ENCODE measurements at regions not wholly inside any gene's neighbourhood (a gene's known extent, or its start where the extent isn't known, plus 50 kb on each side); places are given as distances from the start of the nearest gene placed in this dataset.

DNA sequence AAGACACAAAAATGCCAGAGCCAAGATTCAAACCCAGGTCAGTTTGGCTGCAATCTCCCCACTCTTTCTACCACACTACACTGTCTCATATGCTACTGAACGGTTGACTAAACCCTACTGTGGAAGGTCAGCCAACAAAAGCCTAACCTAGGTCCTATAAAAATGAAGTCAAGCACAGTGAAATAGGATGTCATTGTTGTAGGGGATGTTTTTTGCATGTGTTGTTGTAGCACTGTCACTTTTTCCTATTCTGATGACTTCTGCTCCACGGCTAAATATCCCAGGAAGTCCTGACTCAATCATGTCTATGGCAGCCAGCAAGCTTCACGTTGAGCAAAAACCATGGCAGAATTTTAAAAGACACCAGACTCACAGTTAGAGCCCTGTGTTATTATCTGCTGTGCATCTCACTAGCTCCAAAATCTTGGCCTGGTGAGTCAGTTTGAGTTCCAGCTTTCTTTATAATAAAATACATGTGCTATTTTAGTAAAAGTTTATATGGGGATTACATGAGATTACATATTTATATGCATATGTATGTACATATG lies 322.1 kb upstream of the NT5E start:
- no peaks in the 10 kb centered on the region for H3K4me1 Mint-ChIP-seq

DNA sequence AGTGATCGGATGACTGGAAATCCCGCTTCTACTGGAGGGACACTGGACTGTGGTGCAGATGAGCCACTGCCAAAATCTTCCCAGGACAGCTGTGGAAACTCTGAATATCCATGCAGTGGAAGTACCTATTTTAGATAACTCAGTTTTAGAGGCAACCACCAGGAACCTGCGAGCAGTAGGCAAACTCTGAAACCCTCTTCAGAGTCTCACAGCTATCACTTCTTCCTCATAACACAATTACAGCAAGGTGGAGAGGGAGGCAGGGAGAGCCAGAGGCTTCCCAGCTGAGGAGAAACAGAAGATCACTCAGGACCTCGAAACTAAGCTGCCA lies 322.8 kb upstream of the NT5E start:
- DNase-seq, result no peak
- no peaks in the 10 kb centered on the region for H3K9me3 Mint-ChIP-seq
- no peak for ATAC-seq
- no peaks in the 10 kb centered on the region for H3K4me1 Mint-ChIP-seq
- no peak overlapping the region for H3K27ac Mint-ChIP-seq
- peaks cover 2% of the 10 kb centered on the region for H3K27me3 Mint-ChIP-seq
- no peaks in the 10 kb centered on the region for H3K36me3 Mint-ChIP-seq (ENCODE audit: low read depth)
- no peak overlapping the region for H3K4me3 Mint-ChIP-seq

More for the DNA sequence above, 322.1 kb upstream of the NT5E start:
- Mint-ChIP-seq H3K9me3 (no peaks in the 10 kb centered on the region), H3K27ac (no peak overlapping the region), H3K27me3 (peaks cover 2% of the 10 kb centered on the region), H3K36me3 (ENCODE audit: low read depth) (no peaks in the 10 kb centered on the region), H3K4me3 (no peak overlapping the region)
- no peak for ATAC-seq
- DNase-seq, result no peak

DNA sequence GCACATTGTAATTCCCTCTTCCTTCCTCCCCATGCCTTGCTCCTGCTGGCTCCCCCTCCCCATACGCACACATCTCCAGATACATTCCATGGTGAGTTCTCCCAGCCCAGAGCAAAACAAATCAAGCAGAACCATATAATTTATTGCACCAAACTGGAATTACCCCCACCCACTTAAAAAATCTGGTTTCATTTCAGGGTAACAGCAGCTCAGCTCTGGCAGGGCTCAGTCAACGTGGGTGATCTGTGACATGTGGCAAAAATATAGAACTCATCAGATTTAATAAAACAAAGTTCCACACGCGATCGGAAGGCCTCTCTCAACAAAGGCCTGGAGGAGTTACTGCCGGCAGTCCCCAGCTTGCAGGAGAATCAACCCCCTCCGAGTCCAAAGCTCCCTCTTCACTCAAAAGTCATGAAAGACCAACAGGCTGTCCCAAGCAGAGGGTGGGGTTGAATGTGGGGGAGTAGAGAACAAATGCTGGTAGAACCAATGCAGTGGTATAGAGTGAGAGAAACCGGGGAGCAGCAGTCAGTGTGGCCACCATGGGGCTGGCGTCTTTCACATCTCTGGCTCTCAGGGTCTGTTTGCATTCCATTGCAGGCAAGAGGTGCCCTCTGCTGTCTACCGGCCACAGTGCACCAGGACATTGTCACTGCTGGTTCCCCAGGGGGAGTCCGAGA lies 323.3 kb upstream of the NT5E start:
- Mint-ChIP-seq H3K27ac (no peak overlapping the region), H3K9me3 (no peaks in the 10 kb centered on the region), H3K27me3 (peaks cover 2% of the 10 kb centered on the region), H3K4me3 (no peak overlapping the region), H3K36me3 (ENCODE audit: low read depth) (no peaks in the 10 kb centered on the region), H3K4me1 (no peaks in the 10 kb centered on the region)
- no peak for ATAC-seq
- peak; percentile 3 for DNase-seq

DNA sequence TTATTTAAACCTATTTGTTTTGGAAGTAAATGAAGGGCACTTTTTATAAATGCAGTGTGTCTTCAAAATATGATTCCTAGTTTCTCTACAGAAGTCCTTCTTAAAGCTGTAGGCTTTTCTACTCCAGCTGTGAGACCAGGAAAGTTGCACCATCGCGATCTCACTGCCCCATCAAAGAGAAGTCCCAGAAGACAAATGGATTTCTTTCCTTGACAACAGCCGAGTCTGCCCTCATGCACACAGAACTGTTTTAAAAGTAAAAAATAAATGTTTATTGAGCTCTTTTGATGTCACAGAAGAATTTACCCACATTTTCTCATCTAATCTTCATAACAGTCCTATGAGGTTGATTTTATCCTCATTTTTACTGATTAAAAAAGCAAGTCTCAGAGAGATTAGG lies 324.4 kb upstream of the NT5E start:
- Mint-ChIP-seq H3K36me3 (ENCODE audit: low read depth) (no peaks in the 10 kb centered on the region), H3K27me3 (no peaks in the 10 kb centered on the region)

DNA sequence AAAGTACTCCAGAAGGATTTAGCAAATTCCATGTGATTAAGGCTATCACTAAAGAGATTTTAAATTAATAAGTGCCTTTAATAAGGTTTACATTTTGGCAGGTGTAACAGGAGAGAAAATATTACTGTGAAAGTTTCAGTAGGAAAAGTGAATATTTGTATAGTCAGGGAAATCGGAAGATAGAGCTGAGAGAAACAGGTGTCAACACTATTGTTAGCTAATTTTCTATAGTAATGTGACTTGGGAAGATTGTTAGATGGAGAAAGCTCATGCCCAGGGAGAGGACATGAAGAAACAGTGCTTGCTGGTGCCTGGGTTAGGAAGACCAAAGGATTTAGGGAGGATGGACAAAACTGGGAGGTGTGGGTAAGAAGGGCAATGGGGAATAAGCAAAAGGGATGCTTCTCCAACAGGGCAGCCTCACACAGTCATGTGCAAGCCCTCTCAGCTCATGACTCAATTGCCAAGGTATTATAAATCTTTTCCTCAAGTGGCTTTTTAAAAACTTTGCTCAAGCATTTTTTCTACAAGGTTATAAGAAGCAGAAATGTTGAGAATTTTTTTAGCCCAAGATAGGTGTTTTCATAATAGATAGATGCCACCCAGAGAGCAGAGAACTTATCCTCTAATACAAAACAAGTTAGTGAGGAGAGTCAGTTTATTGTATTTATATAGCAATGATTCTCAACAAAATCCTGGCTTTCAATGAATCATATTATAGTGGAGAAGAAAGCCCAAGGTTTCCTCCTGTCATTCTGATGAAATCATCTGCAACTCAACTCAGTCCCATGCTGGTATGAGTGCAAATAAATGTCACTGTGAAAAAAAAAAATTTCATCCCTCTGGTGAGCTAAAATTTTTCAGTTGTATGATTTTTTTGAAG lies 325.2 kb upstream of the NT5E start:
- Mint-ChIP-seq H3K9me3 (no peaks in the 10 kb centered on the region), H3K27me3 (no peaks in the 10 kb centered on the region), H3K4me3 (no peak overlapping the region), H3K27ac (no peak overlapping the region), H3K36me3 (ENCODE audit: low read depth) (no peaks in the 10 kb centered on the region), H3K4me1 (no peaks in the 10 kb centered on the region)
- no peak for ATAC-seq
- no peak for DNase-seq

More for the DNA sequence above, 324.4 kb upstream of the NT5E start:
- no peaks in the 10 kb centered on the region for H3K4me1 Mint-ChIP-seq
- no peak overlapping the region for H3K27ac Mint-ChIP-seq
- H3K4me3 Mint-ChIP-seq, result no peak overlapping the region
- DNase-seq (no peak), ATAC-seq (no peak)
- no peaks in the 10 kb centered on the region for H3K9me3 Mint-ChIP-seq

DNA sequence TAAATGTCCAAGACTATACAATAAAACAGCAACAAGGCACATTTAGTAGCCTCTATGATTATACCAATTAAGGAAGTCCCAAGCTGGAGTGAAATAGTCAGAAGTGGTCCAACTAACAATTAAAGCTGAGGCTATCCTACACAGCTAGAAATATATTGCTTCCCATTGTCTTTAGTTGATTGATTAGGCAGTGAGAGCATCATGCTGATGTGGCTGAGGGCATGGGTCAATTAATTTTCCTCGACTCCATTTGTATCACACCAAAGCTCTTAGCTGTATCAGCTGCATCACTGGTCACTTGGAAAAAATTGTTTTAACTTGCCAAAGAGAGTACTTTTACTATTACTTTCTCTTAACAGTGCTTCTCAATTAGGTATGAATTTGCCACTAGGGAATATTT lies 328.7 kb upstream of the NT5E start:
- DNase-seq, result no peak
- H3K27ac Mint-ChIP-seq, result no peak overlapping the region
- no peaks in the 10 kb centered on the region for H3K9me3 Mint-ChIP-seq

DNA sequence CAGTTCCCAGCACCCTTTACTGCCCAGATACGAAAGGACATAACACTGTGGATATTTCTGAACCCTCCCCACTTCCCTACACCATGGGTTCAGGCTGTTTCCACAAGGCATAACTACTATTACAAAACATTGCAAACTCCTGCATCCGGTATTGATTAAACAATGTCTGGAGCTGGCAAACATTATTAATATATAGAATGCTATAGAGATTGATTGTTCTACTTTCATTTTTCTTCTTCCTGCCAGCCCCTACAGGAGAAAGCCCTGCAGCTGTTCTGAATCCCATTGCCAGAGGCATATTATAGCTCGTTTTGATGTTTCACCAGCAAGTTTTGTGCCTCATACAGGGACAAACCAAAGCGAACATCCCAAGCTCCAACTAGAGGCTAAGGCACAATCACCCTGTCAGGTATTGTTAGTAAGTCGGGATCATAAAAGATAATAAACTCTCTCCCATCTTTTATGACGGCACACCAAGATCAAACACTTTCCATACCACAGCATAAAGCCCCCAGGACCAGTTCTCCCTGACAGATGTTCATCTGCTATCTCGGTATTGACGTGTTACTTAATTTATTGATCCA lies 331.1 kb upstream of the NT5E start:
- DNase-seq, result no peak
- H3K4me1 Mint-ChIP-seq, result no peaks in the 10 kb centered on the region
- no peak for ATAC-seq
- no peaks in the 10 kb centered on the region for H3K27me3 Mint-ChIP-seq
- no peak overlapping the region for H3K27ac Mint-ChIP-seq
- H3K4me3 Mint-ChIP-seq, result no peak overlapping the region
- H3K36me3 Mint-ChIP-seq (ENCODE audit: low read depth), result no peaks in the 10 kb centered on the region
- no peaks in the 10 kb centered on the region for H3K9me3 Mint-ChIP-seq

More for the DNA sequence above, 328.7 kb upstream of the NT5E start:
- H3K4me3 Mint-ChIP-seq, result no peak overlapping the region
- no peaks in the 10 kb centered on the region for H3K36me3 Mint-ChIP-seq (ENCODE audit: low read depth)
- ATAC-seq, result no peak
- no peaks in the 10 kb centered on the region for H3K27me3 Mint-ChIP-seq
- no peaks in the 10 kb centered on the region for H3K4me1 Mint-ChIP-seq

DNA sequence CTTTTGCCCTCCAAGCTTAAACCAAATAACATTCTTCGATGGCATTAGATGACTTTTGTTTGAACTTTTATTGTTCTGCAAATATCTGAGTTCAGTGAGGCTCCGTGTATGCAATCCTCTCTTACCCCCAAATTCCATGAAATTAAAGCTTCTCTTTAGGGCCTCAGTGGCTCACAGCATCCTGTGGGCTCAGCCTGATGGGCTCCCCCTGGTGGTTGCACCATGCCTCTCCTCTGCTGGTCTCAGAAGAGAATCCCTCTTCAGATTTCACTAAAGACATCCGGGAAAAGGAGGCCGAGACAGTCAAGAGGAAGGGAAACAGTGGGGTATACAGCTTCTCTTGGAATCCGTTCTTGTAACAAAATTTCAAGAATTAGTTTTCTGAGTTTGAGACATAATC lies 331.6 kb upstream of the NT5E start:
- H3K9me3 Mint-ChIP-seq, result no peaks in the 10 kb centered on the region

DNA sequence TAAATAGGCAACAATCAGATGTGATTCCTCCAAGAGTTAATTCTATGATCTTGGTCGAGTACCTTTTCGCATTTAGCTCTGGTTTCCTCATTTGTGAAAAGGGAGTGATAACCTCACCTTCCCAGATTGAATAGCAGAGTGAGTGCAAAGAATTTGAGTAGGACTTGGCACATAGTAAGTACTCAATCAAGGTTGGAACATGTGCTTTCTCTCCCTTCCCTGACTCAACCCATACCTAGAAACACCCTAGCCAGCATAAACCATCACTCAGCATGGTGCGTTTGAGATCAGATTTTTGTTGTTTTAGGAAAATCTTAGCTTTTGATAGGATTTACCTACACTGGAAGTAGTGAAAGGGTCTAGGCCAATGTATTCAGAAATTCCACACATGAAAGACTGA lies 333.4 kb upstream of the NT5E start:
- H3K36me3 Mint-ChIP-seq (ENCODE audit: low read depth), result no peaks in the 10 kb centered on the region
- no peaks in the 10 kb centered on the region for H3K9me3 Mint-ChIP-seq
- no peak overlapping the region for H3K4me3 Mint-ChIP-seq
- H3K4me1 Mint-ChIP-seq, result no peaks in the 10 kb centered on the region
- H3K27me3 Mint-ChIP-seq, result no peaks in the 10 kb centered on the region
- DNase-seq (no peak), ATAC-seq (no peak)
- H3K27ac Mint-ChIP-seq, result no peak overlapping the region

More for the DNA sequence above, 331.6 kb upstream of the NT5E start:
- Mint-ChIP-seq H3K27me3 (no peaks in the 10 kb centered on the region), H3K4me1 (no peaks in the 10 kb centered on the region), H3K4me3 (no peak overlapping the region), H3K27ac (no peak overlapping the region), H3K36me3 (ENCODE audit: low read depth) (no peaks in the 10 kb centered on the region)
- no peak for ATAC-seq
- DNase-seq, result no peak

DNA sequence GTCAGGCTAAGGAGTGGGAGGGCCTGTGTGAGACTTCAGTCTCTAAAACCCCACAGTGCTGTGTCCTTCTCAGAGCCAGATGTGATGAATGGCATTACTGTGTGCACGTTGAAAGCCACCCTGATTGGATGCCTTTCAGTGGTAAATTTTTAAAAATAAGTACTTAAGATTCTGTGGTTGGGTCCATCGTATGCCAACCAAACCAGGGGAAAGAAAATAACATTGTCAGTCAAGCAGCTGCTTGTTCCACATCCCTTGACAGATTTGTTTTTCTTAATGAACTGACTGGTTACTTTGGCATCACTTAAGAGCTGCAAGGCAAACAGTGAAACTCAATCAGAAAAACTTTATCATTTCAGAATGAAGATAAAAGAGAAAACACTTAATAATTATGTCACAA lies 334.0 kb upstream of the NT5E start:
- DNase-seq (no peak), ATAC-seq (no peak)

DNA sequence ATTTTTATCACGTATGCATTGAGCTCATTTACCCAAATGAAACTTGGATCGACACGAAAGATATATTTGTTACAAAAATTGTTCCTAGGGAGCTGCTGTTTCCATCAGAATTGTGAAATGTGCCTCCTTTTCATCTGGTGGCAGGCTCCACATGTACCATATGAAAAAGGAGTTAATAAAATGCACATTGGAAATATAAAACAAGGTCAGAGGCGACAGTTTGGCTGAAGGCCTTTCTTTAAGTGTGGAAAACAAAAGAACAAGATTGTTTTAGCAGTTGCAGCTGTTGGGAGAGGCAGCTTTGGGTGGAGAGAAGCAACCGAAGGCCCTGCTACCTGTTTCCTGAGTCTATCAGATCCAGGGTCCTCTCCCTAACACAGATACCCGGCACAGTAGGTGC lies 334.5 kb upstream of the NT5E start:
- Mint-ChIP-seq H3K27ac (no peak overlapping the region), H3K4me3 (no peak overlapping the region), H3K9me3 (no peaks in the 10 kb centered on the region), H3K27me3 (no peaks in the 10 kb centered on the region), H3K4me1 (no peaks in the 10 kb centered on the region), H3K36me3 (ENCODE audit: low read depth) (no peaks in the 10 kb centered on the region)
- ATAC-seq (no peak), DNase-seq (no peak)

More for the DNA sequence above, 334.0 kb upstream of the NT5E start:
- Mint-ChIP-seq H3K4me3 (no peak overlapping the region), H3K9me3 (no peaks in the 10 kb centered on the region), H3K27ac (no peak overlapping the region), H3K36me3 (ENCODE audit: low read depth) (no peaks in the 10 kb centered on the region), H3K27me3 (no peaks in the 10 kb centered on the region), H3K4me1 (no peaks in the 10 kb centered on the region)

DNA sequence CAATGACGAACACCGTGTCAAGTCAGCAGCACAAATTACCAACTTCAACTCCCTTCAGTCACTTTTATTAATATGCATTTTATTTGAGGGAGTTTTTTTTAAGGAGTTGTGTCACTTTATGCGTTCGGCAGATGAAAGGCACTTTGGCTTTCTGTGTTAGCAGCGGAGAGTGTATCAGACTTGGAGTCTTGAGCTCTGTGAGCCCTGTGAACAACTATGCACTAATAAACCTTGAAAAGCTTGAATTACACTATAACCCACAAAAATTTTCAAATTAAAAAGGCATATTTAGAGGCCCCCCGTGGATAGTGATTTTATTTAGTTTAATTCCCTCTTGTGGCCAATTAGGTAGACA lies 335.3 kb upstream of the NT5E start:
- H3K27me3 Mint-ChIP-seq, result no peaks in the 10 kb centered on the region
- no peaks in the 10 kb centered on the region for H3K4me1 Mint-ChIP-seq
- ATAC-seq, result no peak
- no peaks in the 10 kb centered on the region for H3K9me3 Mint-ChIP-seq
- H3K36me3 Mint-ChIP-seq (ENCODE audit: low read depth), result no peaks in the 10 kb centered on the region
- H3K27ac Mint-ChIP-seq, result no peak overlapping the region
- DNase-seq, result no peak
- H3K4me3 Mint-ChIP-seq, result no peak overlapping the region

DNA sequence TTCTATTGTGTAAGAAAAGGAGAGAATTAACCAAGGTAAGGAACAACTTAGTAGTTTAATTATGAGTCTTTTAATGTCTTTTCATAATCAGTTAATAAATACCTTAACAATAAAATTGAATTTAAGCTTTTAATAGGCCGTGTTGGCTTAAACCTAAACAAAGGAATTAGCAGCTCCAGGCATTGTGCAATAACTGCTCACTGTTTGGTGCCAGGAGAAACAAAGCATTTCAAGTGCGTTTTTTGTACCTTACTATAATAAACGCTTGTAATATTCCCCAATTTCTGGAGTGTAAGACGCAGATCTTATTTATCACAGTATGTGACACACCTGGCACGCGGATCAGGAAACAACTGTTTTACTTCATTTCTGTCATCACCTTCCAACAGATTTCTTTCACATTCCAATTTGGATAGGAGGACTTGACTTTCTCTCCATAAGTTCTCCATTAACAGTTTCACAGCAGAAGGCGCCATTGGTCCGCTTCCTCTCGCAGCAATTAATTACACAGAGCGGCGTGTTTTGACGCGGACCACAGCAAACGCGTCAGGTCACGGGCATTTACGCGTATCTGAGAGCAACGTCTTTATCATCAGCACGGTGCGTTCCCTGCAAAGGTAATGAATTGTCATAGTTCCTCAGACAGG lies 335.8 kb upstream of the NT5E start:
- Mint-ChIP-seq H3K9me3 (no peaks in the 10 kb centered on the region), H3K36me3 (ENCODE audit: low read depth) (no peaks in the 10 kb centered on the region), H3K27me3 (no peaks in the 10 kb centered on the region), H3K4me3 (no peak overlapping the region), H3K27ac (no peak overlapping the region), H3K4me1 (no peaks in the 10 kb centered on the region)
- DNase-seq (no peak), ATAC-seq (no peak)

DNA sequence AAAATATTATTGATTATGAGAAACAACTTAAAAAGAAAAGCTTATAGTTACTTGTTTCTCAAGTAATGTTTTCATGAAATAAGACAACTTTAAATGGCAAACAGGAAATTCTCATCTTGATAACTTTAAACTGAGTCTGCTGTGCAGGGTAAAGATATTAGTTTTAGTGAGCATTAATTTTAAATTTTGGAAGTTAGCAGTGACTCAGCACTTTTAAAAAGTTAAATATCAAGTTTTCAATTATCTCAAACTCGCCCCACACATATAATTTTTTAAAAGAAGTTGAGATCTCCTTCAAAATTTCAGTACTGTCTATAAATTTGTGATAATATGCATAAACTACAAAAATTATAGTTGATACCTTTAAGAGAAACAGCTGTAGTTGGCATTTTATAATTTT lies 337.3 kb upstream of the NT5E start:
- Mint-ChIP-seq H3K4me1 (no peaks in the 10 kb centered on the region), H3K36me3 (ENCODE audit: low read depth) (no peaks in the 10 kb centered on the region), H3K4me3 (no peak overlapping the region), H3K9me3 (no peaks in the 10 kb centered on the region), H3K27ac (no peak overlapping the region), H3K27me3 (no peaks in the 10 kb centered on the region)
- no peak for ATAC-seq
- no peak for DNase-seq

All from activated naive CD8-positive, alpha-beta T cell treated with anti-CD3 and anti-CD28 coated beads, Interleukin-2, amount 50 U/mL, for 24 hours (primary cell).